ENCODE measurements at regions not wholly inside any gene's neighbourhood (a gene's known extent, or its start where the extent isn't known, plus 50 kb on each side); places are given as distances from the start of the nearest gene placed in this dataset.

DNA sequence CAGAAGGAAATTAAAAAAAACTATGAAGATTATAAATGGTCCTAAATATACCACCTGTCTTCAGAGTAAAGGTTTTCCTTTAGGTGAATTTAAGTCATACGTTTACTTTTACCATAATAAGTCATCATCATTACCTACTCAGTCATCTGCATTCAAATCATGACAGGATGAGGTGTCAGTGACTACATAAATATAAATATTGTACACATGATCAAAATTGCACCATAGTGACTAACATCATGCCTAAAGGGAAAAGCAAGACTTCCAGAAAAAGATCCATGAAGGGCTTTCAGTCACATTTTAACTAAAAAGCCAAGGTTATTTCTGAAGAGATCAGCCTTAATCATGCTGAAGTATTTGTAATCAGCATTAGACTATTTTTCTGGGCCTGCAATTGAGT, 759.9 kb upstream of the FLRT2 start:
- no peak overlapping the region for H3K27ac Mint-ChIP-seq
- Histone ChIP-seq H3K27ac (ENCODE audit: low read depth in 1 of 2, low read length in 2 of 2) (no peak overlapping the region), H3K4me1 (ENCODE audit: control insufficient read depth in 1 of 2, insufficient read depth in 2 of 2, low read length in 2 of 2) (no peaks in the 10 kb centered on the region), H3K27me3 (ENCODE audit: control insufficient read depth in 2 of 2, insufficient read depth in 2 of 2, low read length in 2 of 2) (no peaks in the 10 kb centered on the region), H3K36me3 (replicated peaks in 1 of 2; ENCODE audit: control insufficient read depth in 1 of 2, insufficient read depth in 2 of 2, low read length in 2 of 2) (no peaks in the 10 kb centered on the region), H3K9ac (ENCODE audit: insufficient read depth, low read length, poor library complexity, severe bottlenecking) (no peak overlapping the region), H3K4me2 (replicated peaks; ENCODE audit: extremely low read depth, low read length, poor library complexity, severe bottlenecking) (no peak overlapping the region), H3K9me3 (replicated peaks in 1 of 2; ENCODE audit: control insufficient read depth in 1 of 2, insufficient read depth in 1 of 2, low read length in 2 of 2) (peaks cover 4 to 5% of the 10 kb centered on the region in 2 donors), H3K4me3 (replicated peaks in 1 of 3; ENCODE audit: low read depth in 2 of 3, low read length in 3 of 3) (no peak overlapping the region), H3K79me2 (ENCODE audit: insufficient read depth, low read length) (no peaks in the 10 kb centered on the region), H2AFZ (ENCODE audit: insufficient read depth, low read depth, low read length, poor library complexity, severe bottlenecking) (no peak overlapping the region), H4K20me1 (ENCODE audit: insufficient read depth, low read length) (no peaks in the 10 kb centered on the region)
- no peaks in the 10 kb centered on the region for H3K4me1 Mint-ChIP-seq
- WGBS (ENCODE audit: insufficient coverage), result no CpG with 5 or more reads among the region's 1 CpG
- DNase-seq, result no peak
- TF ChIP-seq, protein P1, sequence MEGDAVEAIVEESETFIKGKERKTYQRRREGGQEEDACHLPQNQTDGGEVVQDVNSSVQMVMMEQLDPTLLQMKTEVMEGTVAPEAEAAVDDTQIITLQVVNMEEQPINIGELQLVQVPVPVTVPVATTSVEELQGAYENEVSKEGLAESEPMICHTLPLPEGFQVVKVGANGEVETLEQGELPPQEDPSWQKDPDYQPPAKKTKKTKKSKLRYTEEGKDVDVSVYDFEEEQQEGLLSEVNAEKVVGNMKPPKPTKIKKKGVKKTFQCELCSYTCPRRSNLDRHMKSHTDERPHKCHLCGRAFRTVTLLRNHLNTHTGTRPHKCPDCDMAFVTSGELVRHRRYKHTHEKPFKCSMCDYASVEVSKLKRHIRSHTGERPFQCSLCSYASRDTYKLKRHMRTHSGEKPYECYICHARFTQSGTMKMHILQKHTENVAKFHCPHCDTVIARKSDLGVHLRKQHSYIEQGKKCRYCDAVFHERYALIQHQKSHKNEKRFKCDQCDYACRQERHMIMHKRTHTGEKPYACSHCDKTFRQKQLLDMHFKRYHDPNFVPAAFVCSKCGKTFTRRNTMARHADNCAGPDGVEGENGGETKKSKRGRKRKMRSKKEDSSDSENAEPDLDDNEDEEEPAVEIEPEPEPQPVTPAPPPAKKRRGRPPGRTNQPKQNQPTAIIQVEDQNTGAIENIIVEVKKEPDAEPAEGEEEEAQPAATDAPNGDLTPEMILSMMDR (IDR thresholded peaks at IDR 0.05), result no peak
- no peaks in the 10 kb centered on the region for H3K36me3 Mint-ChIP-seq
- H3K27me3 Mint-ChIP-seq (ENCODE audit: low read depth in 3 of 3), result no peaks in the 10 kb centered on the region
- no peak overlapping the region for H3K4me3 Mint-ChIP-seq
- peaks cover 0 to 12% (median 7%) of the 10 kb centered on the region in 7 donors for H3K9me3 Mint-ChIP-seq
- intact Hi-C loops (cut with micrococcal nuclease), result no loop called here

DNA sequence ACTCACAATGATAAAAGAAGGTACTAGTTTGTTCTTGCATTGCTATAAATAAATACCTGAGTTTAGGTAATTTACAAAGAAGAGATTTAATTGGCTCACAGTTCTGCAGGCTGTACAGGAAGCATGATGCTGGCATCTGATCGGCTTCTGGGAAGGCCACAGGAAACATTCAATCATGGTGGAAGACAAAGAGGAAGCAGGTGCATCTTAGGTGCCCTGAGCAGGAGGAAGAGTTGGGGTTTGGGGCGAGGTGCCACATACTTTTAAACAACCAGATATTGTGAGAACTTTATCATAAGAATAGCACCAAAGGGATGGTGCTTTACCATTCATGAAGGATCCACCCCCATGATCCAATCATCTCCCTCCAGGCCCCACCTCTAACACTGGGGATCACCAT, 752.6 kb upstream of the FLRT2 start:
- Mint-ChIP-seq H3K27me3 (ENCODE audit: low read depth in 3 of 3) (no peaks in the 10 kb centered on the region), H3K36me3 (no peaks in the 10 kb centered on the region), H3K4me1 (no peaks in the 10 kb centered on the region), H3K4me3 (no peak overlapping the region), H3K9me3 (peaks cover 0 to 18% (median 3%) of the 10 kb centered on the region in 7 donors), H3K27ac (no peak overlapping the region)
- Histone ChIP-seq H3K4me2 (replicated peaks; ENCODE audit: extremely low read depth, low read length, poor library complexity, severe bottlenecking) (no peak overlapping the region), H3K9me3 (replicated peaks in 1 of 2; ENCODE audit: control insufficient read depth in 1 of 2, insufficient read depth in 1 of 2, low read length in 2 of 2) (peaks cover 0 to 8% of the 10 kb centered on the region in 2 donors), H3K27me3 (ENCODE audit: control insufficient read depth in 2 of 2, insufficient read depth in 2 of 2, low read length in 2 of 2) (no peaks in the 10 kb centered on the region), H3K36me3 (replicated peaks in 1 of 2; ENCODE audit: control insufficient read depth in 1 of 2, insufficient read depth in 2 of 2, low read length in 2 of 2) (no peaks in the 10 kb centered on the region), H3K27ac (ENCODE audit: low read depth in 1 of 2, low read length in 2 of 2) (no peak overlapping the region), H2AFZ (ENCODE audit: insufficient read depth, low read depth, low read length, poor library complexity, severe bottlenecking) (no peak overlapping the region), H3K4me1 (ENCODE audit: control insufficient read depth in 1 of 2, insufficient read depth in 2 of 2, low read length in 2 of 2) (no peaks in the 10 kb centered on the region), H4K20me1 (ENCODE audit: insufficient read depth, low read length) (no peaks in the 10 kb centered on the region), H3K4me3 (replicated peaks in 1 of 3; ENCODE audit: low read depth in 2 of 3, low read length in 3 of 3) (no peak overlapping the region), H3K79me2 (ENCODE audit: insufficient read depth, low read length) (no peaks in the 10 kb centered on the region), H3K9ac (ENCODE audit: insufficient read depth, low read length, poor library complexity, severe bottlenecking) (no peak overlapping the region)
- intact Hi-C loops (cut with micrococcal nuclease), result no loop called here
- 0% methylated on average over 1 of the region's 2 CpGs for WGBS (ENCODE audit: insufficient coverage)
- no peak for DNase-seq
- TF ChIP-seq, protein P1 (IDR thresholded peaks at IDR 0.05), result no peak

Data from CD14-positive monocyte (primary cell).